ENCODE measurements at regions not wholly inside any gene's neighbourhood (a gene's known extent, or its start where the extent isn't known, plus 50 kb on each side); places are given as distances from the start of the nearest gene placed in this dataset.
"Not testable (repeated sequence)": the region's sequence is repeated elsewhere in the genome, so short reads cannot be mapped to it uniquely, and the experiment has no call there.

DNA sequence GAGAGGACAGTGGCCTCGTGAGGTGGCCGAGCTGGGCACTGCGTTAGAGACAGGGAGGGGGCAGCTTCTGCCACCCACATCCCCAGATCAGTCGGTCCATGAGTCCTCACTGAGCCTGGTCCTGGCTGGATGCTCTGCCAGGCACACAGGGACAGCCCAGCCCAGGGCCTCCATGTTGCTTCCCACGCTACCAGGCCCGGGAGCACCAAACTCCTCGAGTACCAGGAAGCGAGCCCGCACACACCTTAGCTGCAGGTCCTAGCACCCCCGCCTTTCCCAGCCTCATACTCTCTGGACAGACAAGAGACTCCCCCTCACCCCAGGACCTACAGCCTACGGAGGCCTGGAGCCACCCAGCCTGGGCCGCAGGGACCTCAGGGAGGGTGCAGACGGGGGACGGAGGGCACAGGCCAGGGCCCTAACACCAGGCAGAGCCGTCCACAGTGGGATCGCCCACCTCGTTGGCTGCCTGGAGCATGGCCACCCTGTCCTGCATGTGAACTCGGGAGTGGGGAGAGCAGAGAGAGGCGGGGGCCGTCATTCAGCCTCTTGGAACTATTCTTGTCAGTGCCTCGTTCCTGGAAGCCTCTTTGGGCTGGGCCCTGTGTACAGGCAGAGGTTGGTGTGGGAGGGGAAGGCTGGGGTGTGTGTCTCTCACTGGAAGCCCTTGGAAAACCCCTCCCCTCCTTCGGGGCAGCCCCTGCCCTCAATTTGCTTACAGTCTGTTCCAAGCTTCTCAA is 90.9 kb upstream of the RUNX3 start:
- no peak for DNase-seq

DNA sequence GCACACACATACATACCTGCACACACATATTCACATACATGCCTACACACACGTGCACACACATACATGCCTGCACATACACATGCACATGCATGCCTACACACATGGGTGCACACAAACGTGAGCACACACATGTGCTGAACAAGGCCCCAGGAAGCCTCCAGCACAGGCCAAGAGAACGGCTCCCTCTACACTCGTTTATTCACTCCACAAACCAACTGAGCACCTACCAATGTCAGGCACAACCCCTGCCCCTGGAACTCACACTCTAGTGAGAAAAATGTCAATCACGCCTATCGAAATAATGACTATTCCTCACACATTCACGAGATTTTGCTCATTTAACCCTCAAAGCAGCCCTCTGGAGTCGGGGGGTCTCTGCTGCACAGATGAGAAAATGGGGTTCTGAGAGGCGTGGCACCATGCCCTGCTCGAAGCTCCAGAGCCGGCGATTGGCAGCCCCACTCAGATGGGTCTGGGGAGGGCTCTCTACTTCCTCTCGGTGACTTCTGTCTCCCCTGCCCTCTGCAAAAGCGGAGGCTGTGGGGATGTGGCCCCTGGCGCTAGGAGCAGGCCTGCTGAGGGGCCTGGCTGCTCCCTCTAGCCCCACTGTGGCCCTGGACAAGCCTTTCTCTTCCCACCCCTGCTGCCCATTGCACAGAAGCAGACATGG is 90.2 kb upstream of the RUNX3 start:
- no peak for DNase-seq

DNA sequence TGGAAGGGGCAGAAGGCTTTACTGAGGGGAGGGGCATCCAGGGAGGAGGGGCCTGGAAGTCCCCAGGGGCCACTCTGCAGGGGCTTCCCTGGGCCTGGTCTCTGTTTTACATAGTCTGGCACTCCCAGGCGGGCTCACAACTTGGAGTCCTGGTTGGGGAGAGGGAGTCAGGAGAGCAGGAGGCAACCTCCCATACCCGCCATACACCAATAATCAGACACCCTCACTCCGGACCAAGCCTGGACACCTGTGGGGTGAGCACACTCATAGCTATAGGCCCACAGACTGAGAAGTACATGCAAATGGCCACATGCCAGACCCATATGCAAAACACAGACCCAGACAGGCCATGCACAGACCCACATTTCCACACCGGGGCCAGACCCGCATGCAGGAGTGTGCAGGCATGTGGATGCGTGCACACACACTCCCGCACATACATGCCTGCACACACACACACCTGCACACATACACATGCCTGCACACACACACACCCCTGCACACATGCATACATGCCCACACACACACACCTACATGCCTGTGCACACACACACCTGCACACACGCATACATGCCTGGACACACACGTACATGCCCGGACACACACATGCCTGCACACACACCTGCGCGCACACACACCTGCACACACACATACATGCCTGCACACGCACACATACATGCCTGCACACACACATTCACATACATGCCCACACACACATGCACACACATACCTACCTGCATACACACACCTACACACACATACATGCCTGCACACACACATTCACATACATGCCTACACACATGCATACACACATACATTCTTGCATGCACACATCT is 89.5 kb upstream of the RUNX3 start:
- no peak for DNase-seq

DNA sequence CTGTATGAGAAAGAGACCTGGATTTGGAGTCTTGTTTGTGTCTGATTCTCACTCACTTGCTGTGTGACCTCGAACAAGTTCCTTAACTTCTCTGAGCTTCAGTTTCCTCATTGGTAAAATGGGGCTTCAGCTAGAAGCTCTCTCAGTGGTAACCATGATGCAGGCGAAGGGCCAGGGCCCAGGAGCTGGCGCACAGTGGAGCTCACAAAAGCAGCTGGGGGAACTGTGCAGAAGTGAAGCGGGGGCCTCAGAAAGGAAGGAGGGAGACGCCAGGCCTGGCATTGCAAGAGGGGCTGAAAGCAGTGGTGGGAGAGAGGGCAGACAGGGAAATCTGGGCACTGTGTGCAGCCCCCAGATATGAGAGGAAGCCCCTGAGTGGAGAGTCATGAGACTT is 88.9 kb upstream of the RUNX3 start:
- no peak for DNase-seq

DNA sequence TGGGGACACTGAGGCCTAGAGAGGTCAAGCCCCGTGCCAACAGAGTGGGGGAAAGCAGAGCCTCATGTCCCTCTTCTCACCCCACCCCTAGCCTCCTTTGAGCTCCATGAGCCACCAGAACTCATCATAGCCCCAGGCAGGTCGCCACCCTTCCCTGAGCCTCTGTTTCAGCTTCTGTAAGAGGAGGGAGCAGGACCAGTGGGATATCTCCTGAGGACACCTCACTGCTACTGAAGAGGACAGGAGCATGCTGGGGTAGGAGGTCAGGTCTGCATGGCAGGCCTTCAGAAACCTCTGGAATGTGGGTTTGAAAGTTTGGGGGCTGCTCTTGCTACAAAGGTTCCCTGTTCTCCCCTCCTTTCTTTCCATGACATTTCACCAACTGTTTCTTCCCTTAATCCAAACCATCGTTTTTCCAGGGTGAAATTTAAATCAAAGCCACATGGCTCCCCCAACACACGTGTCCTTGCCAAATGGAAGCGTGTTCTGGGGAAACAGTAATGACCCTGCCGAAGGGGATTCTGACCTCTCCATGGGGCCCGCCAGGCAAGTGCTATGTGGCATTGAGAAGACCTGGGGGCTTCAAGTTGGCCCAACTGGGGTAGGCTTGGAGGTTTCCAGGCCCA is 88.1 kb upstream of the RUNX3 start:
- no peak for DNase-seq

DNA sequence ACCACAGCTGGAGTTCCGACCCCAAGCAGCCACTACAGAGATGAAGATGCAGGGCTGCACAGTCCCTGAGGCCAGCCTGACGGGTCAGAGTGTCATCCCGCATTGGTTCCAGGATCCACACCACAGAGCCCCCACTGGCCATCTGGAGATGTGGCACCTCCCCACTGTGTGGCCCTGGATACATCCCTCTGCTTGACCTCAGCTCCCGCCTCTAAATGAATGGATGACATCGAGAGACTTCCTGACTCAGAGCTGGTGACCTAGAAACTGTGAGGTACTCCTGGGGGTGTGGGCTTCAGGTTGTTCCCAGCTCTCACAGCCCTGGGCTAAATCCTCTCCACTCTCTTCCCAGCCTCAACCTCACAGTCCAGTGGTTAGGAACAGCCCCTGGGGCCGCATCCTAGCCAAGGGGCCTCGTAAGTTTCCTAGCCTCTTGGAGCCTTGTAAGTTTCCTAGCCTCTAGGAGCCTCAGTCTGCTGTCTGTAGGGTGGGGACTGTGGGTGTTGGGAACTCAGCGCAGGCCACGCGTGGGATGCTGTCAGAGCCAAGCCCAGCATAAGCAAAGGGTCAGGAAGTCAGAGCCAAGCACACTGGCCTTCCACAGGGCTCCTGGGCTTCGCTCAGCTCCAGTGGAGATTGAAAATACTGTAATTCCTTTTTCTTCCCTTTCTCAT is 87.5 kb upstream of the RUNX3 start:
- no peak for DNase-seq

DNA sequence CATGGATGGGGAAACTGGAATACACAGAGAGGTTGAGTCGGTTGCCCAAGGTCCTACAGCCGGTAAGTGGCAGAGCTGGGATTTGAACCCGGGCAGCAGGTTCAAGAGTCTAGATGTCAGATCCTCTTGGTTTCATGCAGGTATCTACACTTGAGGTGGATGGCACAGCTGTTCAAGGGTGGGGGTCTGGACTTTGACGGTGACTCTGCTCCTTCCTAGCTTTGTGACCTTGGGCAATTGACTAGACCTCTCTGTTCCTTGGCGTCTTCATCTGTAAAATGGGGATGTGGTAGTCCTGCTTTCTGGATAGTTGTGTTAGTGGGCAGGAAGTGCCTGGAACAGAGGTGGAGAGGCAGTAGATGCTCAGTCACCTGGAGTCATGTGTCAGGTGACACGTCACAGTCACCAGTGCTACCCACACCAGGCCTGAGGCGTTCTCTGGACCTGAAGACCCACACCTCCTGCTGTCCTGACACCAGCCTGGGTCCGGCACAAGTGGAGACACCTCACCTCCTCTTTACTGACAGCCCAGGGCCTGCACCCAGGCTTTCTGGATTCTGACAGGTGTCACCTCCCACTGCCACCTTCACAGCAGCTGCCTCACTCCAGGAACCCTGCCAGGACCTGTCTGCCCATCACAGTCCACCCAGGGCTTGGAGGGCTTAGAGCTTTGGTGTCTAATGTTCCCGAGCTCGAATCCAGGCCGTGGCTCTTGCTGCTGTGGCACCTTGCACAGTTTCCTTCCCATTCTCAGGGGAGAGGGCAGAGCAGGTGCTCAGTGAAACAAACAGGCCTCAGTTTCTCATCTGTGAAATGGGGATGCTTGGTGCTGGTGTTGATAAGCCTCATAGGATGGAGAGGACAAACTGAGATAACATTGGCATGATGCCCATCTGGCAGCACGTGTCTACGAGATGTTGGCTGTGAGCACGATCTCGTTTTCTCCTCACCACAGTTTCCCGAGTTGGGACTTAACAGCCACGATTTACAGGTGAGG is 83.2 kb upstream of the RUNX3 start:
- no peak for DNase-seq

DNA sequence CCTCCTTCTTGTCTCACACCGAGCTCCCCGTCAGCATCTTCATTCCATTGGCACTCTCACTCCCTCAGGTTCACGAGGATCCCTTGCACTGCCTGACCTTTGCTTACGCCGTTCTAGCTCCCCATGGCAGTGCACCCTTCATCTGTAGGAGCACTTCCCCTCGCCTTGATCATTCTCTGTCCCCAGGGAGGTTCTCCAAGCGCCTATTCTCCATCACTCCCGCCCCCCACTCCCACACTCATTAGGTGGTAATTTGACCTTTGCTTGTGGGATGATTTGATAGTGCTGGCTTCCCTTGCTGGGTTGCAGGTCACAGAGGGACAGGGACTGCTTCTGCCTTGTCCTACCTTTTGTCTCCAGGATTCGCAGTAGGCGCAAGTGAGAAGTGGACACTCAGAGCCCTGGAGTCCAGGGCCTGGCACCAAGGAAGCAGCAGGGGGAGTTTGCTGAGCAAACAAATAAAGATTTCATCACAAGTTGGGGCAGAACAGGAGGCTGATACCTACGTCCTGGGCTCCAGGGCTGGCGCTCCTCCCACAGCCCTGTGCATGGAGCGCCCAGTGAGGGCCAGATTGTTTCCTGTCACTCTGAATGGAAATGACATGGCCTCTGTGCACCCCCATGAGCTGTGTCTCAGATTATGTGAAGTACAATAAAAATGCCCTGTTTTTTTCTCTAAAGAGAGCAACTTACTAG is 82.0 kb upstream of the RUNX3 start:
- DNase-seq: no peak

DNA sequence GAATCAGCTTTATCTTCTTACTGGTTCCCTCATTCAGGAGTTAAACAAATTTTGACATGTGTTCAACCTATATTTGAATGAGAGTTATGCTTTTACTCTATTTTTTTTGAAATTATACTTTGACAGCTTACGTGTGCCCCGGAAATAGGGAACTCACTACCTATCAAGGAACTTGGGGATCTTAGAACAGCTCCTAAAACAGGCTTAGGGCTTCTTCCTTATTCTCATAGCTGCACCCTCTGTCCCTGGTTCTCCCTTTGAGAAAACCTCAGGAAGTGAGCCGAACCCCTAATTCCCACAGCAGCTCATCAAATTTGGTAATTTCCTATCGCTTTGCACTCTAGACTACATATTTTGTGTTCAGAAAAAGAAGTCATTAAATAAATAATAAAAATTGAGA is 81.2 kb upstream of the RUNX3 start:
- DNase-seq: no peak

DNA sequence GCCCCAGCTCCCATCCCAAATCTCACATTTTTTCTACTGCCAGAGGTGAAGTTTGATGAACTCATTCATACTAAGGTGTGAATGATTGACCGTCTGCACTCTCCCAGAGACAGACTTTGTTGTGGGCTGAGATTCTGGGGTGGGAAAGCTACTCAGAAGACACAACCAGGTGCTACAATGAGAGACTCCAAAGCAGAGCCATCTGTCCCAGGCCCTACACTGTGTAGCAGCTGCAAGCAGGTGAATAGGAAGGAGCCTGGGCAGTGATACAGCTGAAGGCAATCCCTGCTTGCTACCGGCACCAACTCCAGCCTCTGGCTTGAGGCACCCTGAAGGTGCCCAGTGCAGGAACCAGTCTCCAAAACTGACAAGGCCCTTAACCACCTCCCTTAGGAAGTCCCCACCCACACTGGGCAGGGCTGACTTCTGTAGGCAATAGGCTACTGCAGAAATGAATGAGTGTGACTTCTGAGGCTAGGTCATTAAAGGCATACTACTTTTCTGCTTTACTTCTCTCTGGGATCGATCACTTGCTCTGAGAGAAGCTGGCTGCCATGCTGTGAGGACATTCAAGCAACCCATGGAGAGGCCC is 79.7 kb upstream of the RUNX3 start:
- DNase-seq: no peak

DNA sequence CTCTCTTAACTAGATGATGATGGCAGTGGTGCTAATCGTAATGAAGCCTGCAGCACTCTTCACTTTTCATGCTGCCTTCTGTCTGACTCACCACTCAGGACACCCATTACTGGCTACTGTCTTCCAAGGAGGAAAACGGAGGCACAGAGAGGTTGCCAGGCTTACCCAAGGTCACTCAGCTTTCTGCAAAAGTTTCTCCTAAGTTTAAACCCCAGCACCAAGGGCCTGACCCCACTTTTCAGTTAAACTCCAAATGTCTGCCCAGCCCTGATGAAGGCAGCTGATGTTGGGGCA is 78.1 kb upstream of the RUNX3 start:
- DNase-seq: no peak

DNA sequence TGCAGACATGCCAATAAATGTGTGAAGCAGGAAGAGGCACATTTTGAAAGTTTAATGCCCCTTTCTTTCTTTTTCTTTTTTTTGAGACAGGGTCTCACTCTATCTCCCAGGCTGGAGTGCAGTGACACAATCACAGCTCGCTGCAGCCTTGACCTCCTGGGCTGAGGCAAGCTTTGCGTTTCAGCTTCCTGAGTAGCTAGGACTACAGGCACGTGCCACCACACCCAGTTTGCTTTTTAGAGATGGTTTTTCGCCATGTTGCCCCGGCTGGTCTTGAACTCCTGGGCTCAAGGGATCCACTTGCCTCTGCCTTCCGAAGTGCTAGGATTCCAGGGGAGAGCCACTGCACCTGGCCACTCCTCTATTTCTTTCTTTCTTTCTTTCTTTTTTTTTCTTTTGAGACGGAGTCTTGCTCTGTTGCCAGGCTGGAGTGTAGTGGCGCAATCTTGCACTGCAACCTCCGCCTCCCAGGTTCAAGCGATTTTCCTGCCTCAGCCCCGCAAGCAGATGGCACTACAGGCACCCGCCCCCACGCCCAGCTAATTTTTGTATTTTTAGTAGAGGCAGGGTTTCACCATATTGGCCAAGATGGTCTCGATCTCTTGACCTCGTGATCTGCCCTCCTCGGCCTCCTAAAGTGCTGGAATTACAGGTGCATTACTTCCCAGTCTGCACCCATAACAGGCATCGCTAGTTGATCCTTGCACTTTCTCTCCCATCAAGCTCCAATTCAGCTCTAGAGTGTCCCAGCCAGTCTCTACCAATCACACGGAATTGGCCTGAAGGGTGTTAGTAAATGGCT is 77.5 kb upstream of the RUNX3 start:
- not testable (repeated sequence) for DNase-seq

DNA sequence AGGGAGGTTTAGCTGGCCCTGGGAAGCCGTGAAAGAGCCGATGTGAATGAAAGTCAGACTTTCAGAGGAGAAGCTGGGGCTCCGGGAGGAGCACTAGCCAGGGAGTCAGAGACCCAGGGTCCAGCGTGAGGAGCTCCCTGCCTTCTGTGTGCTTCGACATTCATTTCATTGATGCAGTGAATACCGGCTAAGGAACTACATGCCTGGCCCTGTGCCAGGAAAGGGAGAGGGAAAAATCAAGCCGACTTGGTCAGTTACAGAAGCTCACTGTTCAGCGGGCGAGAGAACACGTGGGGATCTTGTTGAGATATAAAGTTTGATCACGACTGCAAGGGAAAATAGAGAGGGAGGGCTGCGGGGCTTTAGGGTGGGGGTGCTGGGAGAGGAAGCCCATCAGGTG is 76.7 kb upstream of the RUNX3 start:
- DNase-seq: no peak

DNA sequence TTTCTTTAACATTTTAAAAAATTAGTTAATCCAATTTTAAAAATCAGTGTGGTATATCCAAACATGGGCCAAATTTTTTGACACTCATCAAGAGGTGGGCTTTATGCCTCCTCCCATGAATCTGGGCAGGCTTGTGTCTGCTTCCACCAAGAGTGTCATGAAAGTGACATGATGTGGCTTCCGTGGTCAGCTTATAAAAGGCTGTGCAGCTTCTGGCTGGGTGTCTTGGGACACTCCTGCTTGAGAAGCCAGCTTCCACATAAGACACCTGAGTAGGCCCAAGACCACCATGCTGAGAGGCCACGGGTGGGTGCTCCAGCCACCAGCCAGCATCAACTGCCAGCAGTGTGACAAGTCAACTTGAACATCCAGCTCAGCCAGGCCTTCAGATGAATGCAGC is 74.3 kb upstream of the RUNX3 start:
- DNase-seq: no peak

DNA sequence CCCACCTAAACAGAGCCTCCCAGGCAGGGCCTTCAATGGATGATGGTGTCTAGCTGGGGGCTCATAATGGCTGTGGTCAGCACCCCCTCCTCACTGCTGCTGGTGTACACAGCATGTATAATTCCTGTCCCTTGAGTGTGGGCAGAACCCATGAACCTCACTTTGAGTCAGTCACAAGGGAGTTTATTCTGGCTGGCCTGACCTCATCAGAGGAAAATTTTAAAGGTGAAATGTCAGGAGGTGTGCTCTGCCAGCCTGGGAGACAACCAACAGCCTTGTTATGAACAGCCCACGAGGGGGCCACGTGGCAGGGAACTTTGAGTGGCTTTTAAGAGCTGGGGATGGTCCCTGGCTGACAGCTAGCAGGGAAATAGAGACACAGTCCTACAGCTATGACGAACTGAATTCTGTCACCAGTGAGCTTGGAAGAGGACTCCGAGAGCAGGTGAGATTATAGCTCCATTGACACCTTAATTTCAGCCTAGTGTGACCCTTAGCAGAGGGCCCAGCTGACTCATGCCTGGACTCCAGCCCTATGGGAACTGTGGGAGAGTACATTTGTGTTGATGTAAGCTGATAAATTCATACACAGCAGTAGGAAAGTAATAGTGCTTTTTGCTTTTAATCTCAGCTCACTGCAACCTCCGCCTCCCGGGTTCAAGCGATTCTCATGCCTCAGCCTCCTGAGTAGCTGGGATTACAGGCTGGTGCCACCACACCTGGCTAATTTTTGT is 73.5 kb upstream of the RUNX3 start:
- no peak for DNase-seq

DNA sequence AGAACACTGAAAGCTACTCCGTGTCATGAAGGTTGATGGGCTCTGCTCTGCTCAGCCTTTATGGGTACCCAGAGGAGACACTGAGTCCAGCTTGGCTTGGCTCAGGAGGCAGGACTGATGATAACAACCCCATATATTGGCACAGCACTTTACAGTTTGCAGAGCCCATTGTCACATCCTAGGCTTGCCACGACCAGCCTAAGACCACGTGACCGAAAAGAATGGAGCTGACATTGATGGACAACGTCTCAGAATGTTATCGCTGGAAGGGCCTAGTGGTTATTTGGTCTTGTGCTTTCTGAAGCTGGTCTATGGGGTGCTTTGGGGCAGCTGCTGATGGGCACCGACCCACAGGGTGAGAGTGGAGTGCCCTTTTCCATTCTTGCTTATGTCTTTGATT is 72.9 kb upstream of the RUNX3 start:
- no peak for DNase-seq

DNA sequence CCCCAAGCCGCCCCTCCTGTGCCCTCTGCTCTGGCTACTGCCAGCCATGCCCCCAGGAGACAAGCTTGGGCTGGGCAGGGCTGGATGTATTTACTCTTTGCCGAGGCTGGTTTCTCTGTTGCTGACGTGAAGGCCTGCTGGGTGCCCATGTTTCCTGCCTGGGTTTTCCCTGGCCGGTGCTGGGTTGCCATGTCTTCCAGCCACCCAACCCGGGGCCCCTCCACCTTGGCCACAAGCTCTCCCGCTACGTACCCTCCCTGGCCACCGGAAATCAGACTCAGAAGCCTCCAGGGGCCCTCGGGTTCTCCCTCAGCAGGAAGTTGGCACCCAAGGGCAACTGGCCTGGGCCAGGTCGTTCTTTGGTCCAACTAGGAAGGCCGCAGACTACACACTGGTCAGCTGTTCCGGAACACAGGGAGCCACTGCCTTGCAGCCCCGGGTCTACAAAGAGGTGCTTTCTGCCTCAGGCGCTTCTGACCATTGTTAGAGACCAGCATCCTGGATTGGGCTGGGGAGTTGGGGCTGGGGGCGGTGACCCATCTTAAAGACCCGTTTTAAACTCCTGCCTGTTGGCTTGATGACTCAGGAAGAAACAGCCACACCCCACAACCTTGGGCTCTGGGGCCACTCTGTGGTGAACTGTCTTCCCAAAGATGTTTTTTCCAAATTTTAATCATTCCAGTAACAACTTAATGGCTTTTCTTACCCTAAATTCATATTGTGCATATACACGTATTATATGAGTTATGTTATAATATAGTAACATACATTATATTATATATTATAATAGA is 71.2 kb upstream of the RUNX3 start:
- no peak for DNase-seq

DNA sequence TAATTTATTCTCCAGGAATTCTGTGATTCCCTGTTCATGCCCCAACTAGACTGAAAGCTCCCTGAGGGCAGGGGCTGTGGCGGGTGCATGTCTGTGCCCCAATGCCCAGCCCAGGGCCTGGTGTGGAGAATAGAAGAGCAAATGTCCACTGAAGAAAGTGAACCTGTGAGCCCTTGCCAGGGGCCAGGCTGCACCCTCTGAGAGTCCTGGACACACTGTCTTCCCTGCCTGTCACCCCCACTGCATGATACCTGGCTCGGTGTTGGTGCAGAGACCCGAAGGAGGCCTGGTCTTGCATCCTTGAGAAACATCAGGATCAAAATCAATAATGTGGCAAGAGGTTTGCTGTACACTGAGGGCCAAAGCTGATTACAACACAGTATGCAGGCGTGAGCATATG is 69.8 kb upstream of the RUNX3 start:
- DNase-seq: no peak

All from NCI-H524 treated with DMSO at 0.1 percent for 48 hours (cell line).